ENCODE measurements at regions not wholly inside any gene's neighbourhood (a gene's known extent, or its start where the extent isn't known, plus 50 kb on each side); places are given as distances from the start of the nearest gene placed in this dataset.
"Not testable (repeated sequence)": the region's sequence is repeated elsewhere in the genome, so short reads cannot be mapped to it uniquely, and the experiment has no call there.

GRCh38 chrX:131595120-131595519 lies 51.2 kb downstream of the OR13H1 start:
- no peak for DNase-seq (ENCODE audit: low spot score)

GRCh38 chrX:131607792-131608369 lies 64.0 kb downstream of the OR13H1 start:
- no peak for DNase-seq (ENCODE audit: low spot score)

GRCh38 chrX:131609480-131609879 lies 65.6 kb downstream of the OR13H1 start:
- DNase-seq (ENCODE audit: low spot score) = no peak

GRCh38 chrX:131613260-131613659 lies 69.4 kb downstream of the OR13H1 start:
- DNase-seq (ENCODE audit: low spot score) = no peak

GRCh38 chrX:131614241-131614640 lies 70.4 kb downstream of the OR13H1 start:
- no peak for DNase-seq (ENCODE audit: low spot score)

GRCh38 chrX:131617182-131617581 lies 73.3 kb downstream of the OR13H1 start:
- peak; percentile 6 for DNase-seq (ENCODE audit: low spot score)

- DNase-seq (ENCODE audit: low spot score) = no peak
Observed at GRCh38 chrX:131621650-131622049, 77.8 kb downstream of the OR13H1 start.

- no peak for DNase-seq (ENCODE audit: low spot score)
Observed at GRCh38 chrX:131626681-131627296, 82.9 kb downstream of the OR13H1 start.

GRCh38 chrX:131630534-131630933 lies 86.7 kb downstream of the OR13H1 start:
- DNase-seq (ENCODE audit: low spot score) = no peak

GRCh38 chrX:131633285-131633917 lies 89.5 kb downstream of the OR13H1 start:
- peak; percentile 3 for DNase-seq (ENCODE audit: low spot score)

- no peak for DNase-seq (ENCODE audit: low spot score)
Observed at GRCh38 chrX:131634900-131635299, 91.0 kb downstream of the OR13H1 start.

- no peak for DNase-seq (ENCODE audit: low spot score)
Observed at GRCh38 chrX:131646106-131646505, 102.2 kb downstream of the OR13H1 start.

GRCh38 chrX:131649741-131650140 lies 105.9 kb downstream of the OR13H1 start:
- DNase-seq (ENCODE audit: low spot score) = no peak

- no peak for DNase-seq (ENCODE audit: low spot score)
Observed at GRCh38 chrX:131650637-131651410, 107.0 kb downstream of the OR13H1 start.

- DNase-seq (ENCODE audit: low spot score) = not testable (repeated sequence)
Observed at GRCh38 chrX:131663726-131664125, 119.9 kb downstream of the OR13H1 start.

GRCh38 chrX:131671735-131672134 lies 127.9 kb downstream of the OR13H1 start:
- no peak for DNase-seq (ENCODE audit: low spot score)

- DNase-seq (ENCODE audit: low spot score) = no peak
Observed at GRCh38 chrX:131675596-131676194, 131.8 kb downstream of the OR13H1 start.

- DNase-seq (ENCODE audit: low spot score) = peak; percentile 1
Observed at GRCh38 chrX:131677655-131678628, 134.1 kb downstream of the OR13H1 start.

GRCh38 chrX:131682735-131683134 lies 138.9 kb downstream of the OR13H1 start:
- not testable (repeated sequence) for DNase-seq (ENCODE audit: low spot score)

GRCh38 chrX:131693359-131693758 lies 149.5 kb downstream of the OR13H1 start:
- no peak for DNase-seq (ENCODE audit: low spot score)

- not testable (repeated sequence) for DNase-seq (ENCODE audit: low spot score)
Observed at GRCh38 chrX:131696989-131697388, 153.1 kb downstream of the OR13H1 start.
